ENCODE measurements at regions not wholly inside any gene's neighbourhood (a gene's known extent, or its start where the extent isn't known, plus 50 kb on each side); places are given as distances from the start of the nearest gene placed in this dataset.

DNA sequence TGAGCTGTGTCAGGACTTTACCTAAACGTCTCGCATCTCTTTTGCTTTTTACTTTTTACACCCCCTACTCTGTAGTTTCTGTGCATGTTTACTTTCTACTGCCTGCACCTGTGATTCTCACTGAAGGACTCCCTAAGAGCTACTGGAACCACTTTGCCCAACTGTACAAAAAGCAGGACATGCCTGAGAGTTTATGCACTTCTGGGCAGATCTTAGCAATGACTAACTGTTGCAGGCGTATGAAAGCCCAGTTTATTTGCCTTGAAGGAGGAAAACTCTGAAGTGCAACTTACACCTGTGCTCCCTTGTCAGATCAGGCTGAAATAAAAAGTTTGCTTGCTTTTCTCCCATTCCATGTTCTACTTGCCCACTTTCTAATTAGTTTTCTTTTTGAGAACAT, 467.0 kb upstream of the USP24 start:
- TF ChIP-seq, protein P1, sequence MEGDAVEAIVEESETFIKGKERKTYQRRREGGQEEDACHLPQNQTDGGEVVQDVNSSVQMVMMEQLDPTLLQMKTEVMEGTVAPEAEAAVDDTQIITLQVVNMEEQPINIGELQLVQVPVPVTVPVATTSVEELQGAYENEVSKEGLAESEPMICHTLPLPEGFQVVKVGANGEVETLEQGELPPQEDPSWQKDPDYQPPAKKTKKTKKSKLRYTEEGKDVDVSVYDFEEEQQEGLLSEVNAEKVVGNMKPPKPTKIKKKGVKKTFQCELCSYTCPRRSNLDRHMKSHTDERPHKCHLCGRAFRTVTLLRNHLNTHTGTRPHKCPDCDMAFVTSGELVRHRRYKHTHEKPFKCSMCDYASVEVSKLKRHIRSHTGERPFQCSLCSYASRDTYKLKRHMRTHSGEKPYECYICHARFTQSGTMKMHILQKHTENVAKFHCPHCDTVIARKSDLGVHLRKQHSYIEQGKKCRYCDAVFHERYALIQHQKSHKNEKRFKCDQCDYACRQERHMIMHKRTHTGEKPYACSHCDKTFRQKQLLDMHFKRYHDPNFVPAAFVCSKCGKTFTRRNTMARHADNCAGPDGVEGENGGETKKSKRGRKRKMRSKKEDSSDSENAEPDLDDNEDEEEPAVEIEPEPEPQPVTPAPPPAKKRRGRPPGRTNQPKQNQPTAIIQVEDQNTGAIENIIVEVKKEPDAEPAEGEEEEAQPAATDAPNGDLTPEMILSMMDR (IDR thresholded peaks at IDR 0.05), result no peak
- no peak for TF ChIP-seq POLR2A (IDR thresholded peaks at IDR 0.05)
